Astrocyte (in vitro differentiated cells and primary cell): ENCODE measurements at regions not wholly inside any gene's neighbourhood (a gene's known extent, or its start where the extent isn't known, plus 50 kb on each side); places are given as distances from the start of the nearest gene placed in this dataset.

Experiments used
- DNase-seq: peaks from one replicate; pipeline ENCODE4 v3.0.0-alpha.2; 2010; ENCODE audit warnings: low read depth
- FAIRE-seq: peaks from 2 replicates; lab custom pipeline; 2011; peaks lifted over from hg19 to GRCh38; lab: Jason Lieb, UNC
- H2AFZ ChIP-seq: 2 replicates; pipeline ENCODE4 v1.6.0; 2012; ENCODE audit warnings: low read depth, low read length, inconsistent platforms
- H3K27ac ChIP-seq: 2 replicates; pipeline ENCODE4 v1.5.1; 2011; ENCODE audit warnings: low read depth, low read length, inconsistent platforms
- H3K27me3 ChIP-seq: 2 replicates; pipeline ENCODE4 v1.6.0; 2011; ENCODE audit warnings: low read length, inconsistent platforms; ENCODE audit not compliant: insufficient read depth
- H3K36me3 ChIP-seq: 2 replicates; pipeline ENCODE4 v1.5.1; 2011; ENCODE audit warnings: low read length, inconsistent platforms; ENCODE audit not compliant: insufficient read depth
- H3K4me1 ChIP-seq: 2 replicates; pipeline ENCODE4 v1.5.1; 2011; ENCODE audit warnings: low read length, inconsistent platforms; ENCODE audit not compliant: insufficient read depth
- H3K4me2 ChIP-seq: 2 replicates; pipeline ENCODE4 v1.6.0; 2012; ENCODE audit warnings: low read length, inconsistent platforms
- H3K4me3 ChIP-seq: 2 replicates; pipeline ENCODE4 v1.5.1; 2011; ENCODE audit warnings: low read depth, mild to moderate bottlenecking, low read length, inconsistent platforms; ENCODE audit not compliant: insufficient read depth
- H3K79me2 ChIP-seq: 2 replicates; pipeline ENCODE4 v1.6.0; 2012; ENCODE audit warnings: mild to moderate bottlenecking, low read length, inconsistent platforms; ENCODE audit not compliant: insufficient read depth
- H3K9ac ChIP-seq: 2 replicates; pipeline ENCODE4 v1.6.0; 2012; ENCODE audit warnings: mild to moderate bottlenecking, low read length, inconsistent platforms
- H3K9me3 ChIP-seq: 2 replicates; pipeline ENCODE4 v1.5.1; 2012; ENCODE audit warnings: low read depth, mild to moderate bottlenecking, low read length, inconsistent platforms; ENCODE audit not compliant: insufficient read depth
- H4K20me1 ChIP-seq: 2 replicates; pipeline ENCODE4 v1.6.0; 2012; ENCODE audit warnings: low read length, inconsistent platforms; ENCODE audit not compliant: insufficient read depth
- H3K27ac Mint-ChIP-seq: one replicate; pipeline ENCODE4 v1.8.0; 2021; ENCODE audit warnings: mild to moderate bottlenecking, mixed read lengths; ENCODE audit not compliant: unreplicated experiment
- H3K27me3 Mint-ChIP-seq: one replicate; pipeline ENCODE4 v1.8.0; 2021; ENCODE audit warnings: low read depth, mixed read lengths; ENCODE audit not compliant: unreplicated experiment
- H3K36me3 Mint-ChIP-seq: one replicate; pipeline ENCODE4 v1.8.0; 2021; ENCODE audit warnings: low read depth, mixed read lengths; ENCODE audit not compliant: unreplicated experiment
- H3K4me1 Mint-ChIP-seq: one replicate; pipeline ENCODE4 v1.8.0; 2021; ENCODE audit warnings: low read depth, mixed read lengths; ENCODE audit not compliant: unreplicated experiment
- H3K4me3 Mint-ChIP-seq: one replicate; pipeline ENCODE4 v1.8.0; 2021; ENCODE audit warnings: mild to moderate bottlenecking, moderate library complexity, mixed read lengths; ENCODE audit not compliant: unreplicated experiment
- H3K9me3 Mint-ChIP-seq: one replicate; pipeline ENCODE4 v1.8.0; 2021; ENCODE audit warnings: mild to moderate bottlenecking, mixed read lengths; ENCODE audit not compliant: unreplicated experiment
- CTCF ChIP-seq: IDR thresholded peaks from 2 replicates; pipeline ENCODE4 v1.5.1; 2011; ENCODE audit warnings: low read depth, mild to moderate bottlenecking, inconsistent platforms, low read length, moderate library complexity; ENCODE audit not compliant: insufficient read depth
- EZH2 ChIP-seq: IDR thresholded peaks from 2 replicates; pipeline ENCODE4 v1.6.1; 2012; ENCODE audit warnings: mild to moderate bottlenecking, low read length, inconsistent platforms; ENCODE audit not compliant: insufficient read depth

DNA sequence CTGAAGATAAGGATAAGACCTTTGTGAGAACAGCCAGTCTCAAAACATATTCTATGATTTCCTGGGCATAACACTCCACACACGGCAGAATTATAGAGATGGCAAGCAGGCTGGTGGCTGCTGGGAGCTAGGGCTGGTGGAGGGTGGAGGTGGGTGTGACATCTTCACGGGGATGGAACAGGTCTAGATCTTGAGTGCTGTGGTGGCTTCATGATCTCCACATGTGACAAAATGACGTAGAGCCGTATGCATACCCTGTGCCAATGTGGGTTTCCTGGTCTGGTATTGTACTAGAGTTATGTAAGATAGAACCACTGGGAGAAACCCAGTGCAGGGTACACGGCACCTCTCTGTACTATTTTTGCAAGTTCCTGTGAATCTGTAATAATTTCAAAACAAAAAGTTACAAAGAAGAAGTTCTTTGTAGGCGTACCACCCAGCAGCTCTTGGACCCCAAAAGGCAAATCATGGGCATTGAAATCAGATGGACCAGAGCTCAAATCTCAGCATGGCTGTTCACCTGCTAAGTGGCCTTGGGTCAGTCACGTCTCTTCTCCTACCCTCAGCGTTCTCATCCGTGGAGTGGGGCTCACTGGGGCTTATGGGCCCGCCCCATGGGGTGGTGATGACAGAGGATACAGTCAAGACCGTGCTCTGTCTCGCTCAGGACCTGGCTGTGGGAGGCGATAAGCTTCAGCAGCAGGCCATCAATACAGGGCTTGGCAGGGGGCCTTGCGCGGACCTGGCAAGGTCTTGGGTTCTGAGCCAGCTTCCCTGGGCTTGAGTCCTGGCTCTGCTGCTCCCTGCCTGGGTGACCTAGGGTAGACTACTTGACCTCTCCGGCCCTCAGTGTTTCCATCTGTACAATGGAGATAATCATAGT, 74.7 kb upstream of the UNC5A start:
- Mint-ChIP-seq H3K4me3 (no peak overlapping the region), H3K36me3 (no peaks in the 10 kb centered on the region), H3K4me1 (peaks cover 8% of the 10 kb centered on the region), H3K9me3 (no peaks in the 10 kb centered on the region), H3K27me3 (peaks cover 49% of the 10 kb centered on the region), H3K27ac (no peak overlapping the region)
- Histone ChIP-seq H4K20me1 (no peaks in the 10 kb centered on the region), H2AFZ (no peak overlapping the region), H3K4me1 (no peaks in the 10 kb centered on the region), H3K27ac (no peak overlapping the region), H3K9ac (no peak overlapping the region), H3K27me3 (peaks cover 30% of the 10 kb centered on the region), H3K4me2 (no peak overlapping the region), H3K36me3 (no peaks in the 10 kb centered on the region), H3K9me3 (no peaks in the 10 kb centered on the region), H3K4me3 (no peak overlapping the region), H3K79me2 (no peaks in the 10 kb centered on the region)
- TF ChIP-seq EZH2 (no peak), CTCF (no peak)
- DNase-seq (no peak), FAIRE-seq (no peak)

DNA sequence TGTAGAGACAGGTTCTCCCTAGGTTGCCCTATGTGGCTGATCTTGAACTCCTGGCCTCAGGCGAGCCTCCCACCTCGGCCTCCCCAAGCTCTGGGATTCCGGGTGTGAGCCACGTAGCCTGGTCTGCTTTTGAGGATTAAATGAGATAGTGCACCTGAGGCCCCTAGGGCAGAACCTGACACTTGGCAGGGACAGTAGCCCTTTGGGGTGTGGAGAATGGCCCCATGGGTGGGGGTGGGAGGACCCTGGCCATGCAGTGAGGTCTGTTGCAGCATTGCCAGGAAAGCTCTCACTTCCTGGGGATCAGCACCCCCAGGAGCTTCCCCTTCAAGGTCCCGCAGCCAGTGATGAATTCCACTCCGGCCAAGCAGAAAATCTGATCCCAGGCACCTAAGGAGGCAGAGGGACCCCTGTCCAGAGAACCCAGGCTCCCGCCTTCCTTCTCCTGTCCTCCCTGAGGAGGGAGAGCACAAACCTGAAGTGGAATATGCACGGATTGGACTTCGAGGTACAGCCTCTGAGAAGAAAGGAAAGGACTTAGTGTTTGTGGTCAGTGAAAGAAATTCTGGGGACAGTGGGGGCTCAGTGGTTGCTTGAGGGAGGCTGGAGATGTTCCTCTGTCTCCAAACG, 73.9 kb upstream of the UNC5A start:
- H3K27ac Mint-ChIP-seq: peak overlapping the region; percentile 53
- H3K27ac ChIP-seq: no peak overlapping the region
- no peak for FAIRE-seq

More for the DNA sequence above, 73.9 kb upstream of the UNC5A start:
- Mint-ChIP-seq H3K4me1 (peaks cover 8% of the 10 kb centered on the region), H3K4me3 (no peak overlapping the region), H3K27me3 (peaks cover 44% of the 10 kb centered on the region), H3K36me3 (no peaks in the 10 kb centered on the region), H3K9me3 (no peaks in the 10 kb centered on the region)
- no peak for TF ChIP-seq CTCF
- TF ChIP-seq EZH2: no peak
- Histone ChIP-seq H3K4me3 (no peak overlapping the region), H3K4me1 (no peaks in the 10 kb centered on the region), H3K27me3 (peaks cover 29% of the 10 kb centered on the region), H3K4me2 (no peak overlapping the region), H3K9me3 (no peaks in the 10 kb centered on the region), H4K20me1 (no peaks in the 10 kb centered on the region), H3K9ac (no peak overlapping the region), H2AFZ (no peak overlapping the region), H3K79me2 (no peaks in the 10 kb centered on the region), H3K36me3 (no peaks in the 10 kb centered on the region)
- DNase-seq: no peak
